HUDEP-2 (cell line): ENCODE measurements at regions not wholly inside any gene's neighbourhood (a gene's known extent, or its start where the extent isn't known, plus 50 kb on each side); places are given as distances from the start of the nearest gene placed in this dataset.
"Not testable (repeated sequence)": the region's sequence is repeated elsewhere in the genome, so short reads cannot be mapped to it uniquely, and the experiment has no call there.

Source experiments
- DNase-seq, 76 experiments: peaks; one replicate each; lab custom pipeline; 2025; ENCODE audit not compliant: unreplicated experiment in 76 of 76; lab: John Stamatoyannopoulos, UW

- no peak for DNase-seq
Measured at GRCh38 chr16:62829084-62829483, 792.8 kb upstream of the CDH8 start.

GRCh38 chr16:62821824-62822223 is 785.6 kb upstream of the CDH8 start:
- DNase-seq = no peak

- no peak for DNase-seq
Measured at GRCh38 chr16:62816971-62817519, 780.8 kb upstream of the CDH8 start.

GRCh38 chr16:62814891-62815290 is 778.7 kb upstream of the CDH8 start:
- no peak for DNase-seq

GRCh38 chr16:62805221-62805857 is 769.1 kb upstream of the CDH8 start:
- no peak for DNase-seq

GRCh38 chr16:62794724-62795123 is 758.5 kb upstream of the CDH8 start:
- DNase-seq = no peak

GRCh38 chr16:62780081-62780480 is 743.8 kb upstream of the CDH8 start:
- not testable (repeated sequence) for DNase-seq

GRCh38 chr16:62764572-62764971 is 728.3 kb upstream of the CDH8 start:
- DNase-seq = no peak

GRCh38 chr16:62760398-62760797 is 724.2 kb upstream of the CDH8 start:
- no peak for DNase-seq

- no peak for DNase-seq
Measured at GRCh38 chr16:62755938-62756337, 719.7 kb upstream of the CDH8 start.

- no peak for DNase-seq
Measured at GRCh38 chr16:62752854-62753253, 716.6 kb upstream of the CDH8 start.

GRCh38 chr16:62751218-62751617 is 715.0 kb upstream of the CDH8 start:
- no peak for DNase-seq

- no peak for DNase-seq
Measured at GRCh38 chr16:62741692-62742091, 705.5 kb upstream of the CDH8 start.

- DNase-seq = no peak
Measured at GRCh38 chr16:62738666-62739460, 702.6 kb upstream of the CDH8 start.

- DNase-seq = no peak
Measured at GRCh38 chr16:62732092-62732491, 695.9 kb upstream of the CDH8 start.

GRCh38 chr16:62724670-62725269 is 688.5 kb upstream of the CDH8 start:
- DNase-seq = not testable (repeated sequence)

GRCh38 chr16:62720651-62721050 is 684.4 kb upstream of the CDH8 start:
- no peak for DNase-seq

GRCh38 chr16:62717026-62717425 is 680.8 kb upstream of the CDH8 start:
- no peak for DNase-seq

GRCh38 chr16:62715701-62716100 is 679.5 kb upstream of the CDH8 start:
- DNase-seq = no peak

- DNase-seq = no peak
Measured at GRCh38 chr16:62712566-62712965, 676.3 kb upstream of the CDH8 start.

- no peak for DNase-seq
Measured at GRCh38 chr16:62711797-62712196, 675.6 kb upstream of the CDH8 start.

- no peak for DNase-seq
Measured at GRCh38 chr16:62709794-62710193, 673.6 kb upstream of the CDH8 start.
